22Rv1 (cell line): ENCODE measurements at regions not wholly inside any gene's neighbourhood (a gene's known extent, or its start where the extent isn't known, plus 50 kb on each side); places are given as distances from the start of the nearest gene placed in this dataset.

Source experiments
- ZFX ChIP-seq: fragments of 450-650 bp; IDR thresholded peaks from 2 replicates; pipeline ENCODE4 v1.6.1; 2017; ENCODE audit warnings: antibody characterized with exemption, borderline replicate concordance
- TF ChIP-seq, protein P1 (sequence below): fragments of 450-650 bp; IDR thresholded peaks from 2 replicates; pipeline ENCODE4 v1.5.1; 2017; ENCODE audit warnings: mild to moderate bottlenecking

DNA sequence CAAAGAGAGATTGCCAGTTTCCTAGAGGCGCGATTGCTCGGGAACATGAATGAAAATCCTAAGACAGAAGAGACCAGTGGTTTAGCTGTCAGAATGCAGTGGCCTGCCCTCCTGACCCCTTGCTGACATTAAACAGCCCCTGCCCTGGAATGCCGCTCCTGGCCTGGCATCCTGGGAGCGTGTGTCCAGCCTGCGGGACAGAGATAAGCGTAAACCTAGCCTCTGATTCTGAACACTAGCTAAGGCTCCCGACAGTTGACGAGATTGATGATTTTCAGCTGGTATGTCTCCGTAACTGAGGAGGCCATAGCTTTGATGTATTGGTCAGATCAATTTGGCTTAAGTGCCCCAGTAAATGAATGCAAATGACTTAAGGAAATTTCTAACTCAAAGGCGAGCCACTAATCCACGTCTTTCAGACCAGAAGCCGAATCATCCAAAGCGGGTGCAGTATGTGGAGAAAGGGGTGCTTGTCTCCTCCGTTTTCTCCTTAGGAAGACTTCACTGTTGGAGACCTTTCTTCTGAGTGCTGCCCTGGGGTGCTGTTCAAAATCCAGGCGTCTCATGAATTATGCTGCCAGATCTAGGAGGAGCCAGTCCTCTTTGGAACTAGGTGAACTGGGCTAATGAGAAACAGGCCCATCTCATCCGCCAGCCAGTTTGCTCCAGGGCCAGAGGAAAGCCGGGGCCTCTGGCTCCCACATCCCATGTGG is 142.5 kb upstream of the L3MBTL4 start:
- TF ChIP-seq, protein P1, sequence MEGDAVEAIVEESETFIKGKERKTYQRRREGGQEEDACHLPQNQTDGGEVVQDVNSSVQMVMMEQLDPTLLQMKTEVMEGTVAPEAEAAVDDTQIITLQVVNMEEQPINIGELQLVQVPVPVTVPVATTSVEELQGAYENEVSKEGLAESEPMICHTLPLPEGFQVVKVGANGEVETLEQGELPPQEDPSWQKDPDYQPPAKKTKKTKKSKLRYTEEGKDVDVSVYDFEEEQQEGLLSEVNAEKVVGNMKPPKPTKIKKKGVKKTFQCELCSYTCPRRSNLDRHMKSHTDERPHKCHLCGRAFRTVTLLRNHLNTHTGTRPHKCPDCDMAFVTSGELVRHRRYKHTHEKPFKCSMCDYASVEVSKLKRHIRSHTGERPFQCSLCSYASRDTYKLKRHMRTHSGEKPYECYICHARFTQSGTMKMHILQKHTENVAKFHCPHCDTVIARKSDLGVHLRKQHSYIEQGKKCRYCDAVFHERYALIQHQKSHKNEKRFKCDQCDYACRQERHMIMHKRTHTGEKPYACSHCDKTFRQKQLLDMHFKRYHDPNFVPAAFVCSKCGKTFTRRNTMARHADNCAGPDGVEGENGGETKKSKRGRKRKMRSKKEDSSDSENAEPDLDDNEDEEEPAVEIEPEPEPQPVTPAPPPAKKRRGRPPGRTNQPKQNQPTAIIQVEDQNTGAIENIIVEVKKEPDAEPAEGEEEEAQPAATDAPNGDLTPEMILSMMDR: no peak
- no peak for TF ChIP-seq ZFX
